Loucy (cell line): ENCODE measurements at regions not wholly inside any gene's neighbourhood (a gene's known extent, or its start where the extent isn't known, plus 50 kb on each side); places are given as distances from the start of the nearest gene placed in this dataset.

Experiments
- H2AFZ ChIP-seq: fragments of 200-600 bp; sonication (generic); 2 replicates; pipeline ENCODE4 v1.6.0; 2016; ENCODE audit warnings: antibody characterized with exemption, mild to moderate bottlenecking, low read length, moderate library complexity
- H3F3A ChIP-seq: fragments of 200-600 bp; 2 replicates; pipeline ENCODE4 v1.6.0; 2016; ENCODE audit warnings: antibody characterized with exemption, low read depth, mild to moderate bottlenecking
- H3K27me3 ChIP-seq: fragments of 200-600 bp; sonication (generic); 2 replicates; pipeline ENCODE4 v1.6.1; 2014; ENCODE audit warnings: low read length, mild to moderate bottlenecking; ENCODE audit not compliant: insufficient read depth, poor library complexity, severe bottlenecking
- H3K36me3 ChIP-seq: fragments of 200-600 bp; sonication (generic); 2 replicates; pipeline ENCODE4 v1.6.1; 2016; ENCODE audit warnings: low read length; ENCODE audit not compliant: insufficient read depth
- H3K4me1 ChIP-seq: fragments of 200-600 bp; sonication (generic); 2 replicates; pipeline ENCODE4 v1.5.1; 2014; ENCODE audit warnings: low read length, mild to moderate bottlenecking; ENCODE audit not compliant: insufficient read depth, poor library complexity, severe bottlenecking
- H3K4me2 ChIP-seq: fragments of 200-600 bp; sonication (generic); 2 replicates; pipeline ENCODE4 v1.6.0; 2014; ENCODE audit warnings: antibody characterized with exemption, low read length, low read depth, mild to moderate bottlenecking; ENCODE audit not compliant: poor library complexity, severe bottlenecking
- H3K4me3 ChIP-seq: fragments of 200-600 bp; sonication (generic); 2 replicates; pipeline ENCODE4 v1.5.1; 2014; ENCODE audit warnings: low read length, mild to moderate bottlenecking, mixed read lengths; ENCODE audit not compliant: poor library complexity, severe bottlenecking
- H3K79me2 ChIP-seq: fragments of 200-600 bp; sonication (generic); 2 replicates; pipeline ENCODE4 v1.6.1; 2014; ENCODE audit warnings: low read length; ENCODE audit not compliant: insufficient read depth
- H3K9ac ChIP-seq: fragments of 200-600 bp; sonication (generic); 2 replicates; pipeline ENCODE4 v1.6.0; 2014; ENCODE audit warnings: mild to moderate bottlenecking, low read depth, low read length, moderate library complexity; ENCODE audit not compliant: poor library complexity, severe bottlenecking
- H3K9me2 ChIP-seq: fragments of 200-600 bp; sonication (generic); replicated peaks from 2 replicates; pipeline ENCODE4 v1.6.1; 2016; ENCODE audit warnings: low read depth, low read length, mixed read lengths
- H3K9me3 ChIP-seq: fragments of 200-600 bp; sonication (generic); 2 replicates; pipeline ENCODE4 v1.6.1; 2014; ENCODE audit warnings: mild to moderate bottlenecking, antibody characterized with exemption, low read length, low read depth; ENCODE audit not compliant: insufficient read depth
- H4K20me1 ChIP-seq: fragments of 200-600 bp; sonication (generic); 2 replicates; pipeline ENCODE4 v1.6.0; 2014; ENCODE audit warnings: antibody characterized with exemption, low read length, mild to moderate bottlenecking; ENCODE audit not compliant: insufficient read depth, poor library complexity, severe bottlenecking
- CTCF ChIP-seq: fragments of 200-600 bp; sonication (generic); conservative IDR thresholded peaks from 2 replicates; pipeline ENCODE4 v1.5.1; 2014; ENCODE audit warnings: mild to moderate bottlenecking, antibody characterized with exemption, low read length
- EZH2phosphoT487 ChIP-seq: fragments of 200-600 bp; IDR thresholded peaks from 2 replicates; pipeline ENCODE4 v1.6.1; 2018; ENCODE audit warnings: antibody characterized with exemption, mild to moderate bottlenecking, moderate library complexity, borderline replicate concordance

GRCh38 chr7:35356495-35356894 is 102.6 kb upstream of the TBX20 start:
- no peak overlapping the region for H2AFZ ChIP-seq

GRCh38 chr7:35355911-35356310 is 102.0 kb upstream of the TBX20 start:
- H3K4me1 ChIP-seq, result no peaks in the 10 kb centered on the region
- no peak for TF ChIP-seq EZH2phosphoT487
- no peak for TF ChIP-seq CTCF

More at GRCh38 chr7:35356495-35356894, 102.6 kb upstream of the TBX20 start:
- Histone ChIP-seq H3K9ac (no peak overlapping the region), H3K4me1 (no peaks in the 10 kb centered on the region), H4K20me1 (no peaks in the 10 kb centered on the region), H3K36me3 (no peaks in the 10 kb centered on the region), H3K9me3 (no peaks in the 10 kb centered on the region), H3K4me2 (no peak overlapping the region), H3K9me2 (no peaks in the 10 kb centered on the region), H3K79me2 (no peaks in the 10 kb centered on the region), H3K27me3 (no peaks in the 10 kb centered on the region), H3K4me3 (no peak overlapping the region), H3F3A (no peaks in the 10 kb centered on the region)
- TF ChIP-seq EZH2phosphoT487 (no peak), CTCF (no peak)

GRCh38 chr7:35355199-35355598 is 101.3 kb upstream of the TBX20 start:
- Histone ChIP-seq H4K20me1 (no peaks in the 10 kb centered on the region), H3K4me2 (no peak overlapping the region), H3K9ac (no peak overlapping the region), H3K9me3 (no peaks in the 10 kb centered on the region), H3K4me1 (no peaks in the 10 kb centered on the region), H3K27me3 (no peaks in the 10 kb centered on the region), H3K79me2 (no peaks in the 10 kb centered on the region), H3K9me2 (no peaks in the 10 kb centered on the region), H3K36me3 (no peaks in the 10 kb centered on the region), H3F3A (no peaks in the 10 kb centered on the region), H2AFZ (no peak overlapping the region), H3K4me3 (no peak overlapping the region)
- TF ChIP-seq CTCF (no peak), EZH2phosphoT487 (no peak)

More at GRCh38 chr7:35355911-35356310, 102.0 kb upstream of the TBX20 start:
- H3K79me2 ChIP-seq, result no peaks in the 10 kb centered on the region
- H3K4me3 ChIP-seq, result no peak overlapping the region
- no peaks in the 10 kb centered on the region for H4K20me1 ChIP-seq
- no peaks in the 10 kb centered on the region for H3K36me3 ChIP-seq
- H3F3A ChIP-seq, result no peaks in the 10 kb centered on the region
- no peak overlapping the region for H2AFZ ChIP-seq
- no peaks in the 10 kb centered on the region for H3K9me2 ChIP-seq
- H3K9ac ChIP-seq, result no peak overlapping the region
- no peak overlapping the region for H3K4me2 ChIP-seq
- no peaks in the 10 kb centered on the region for H3K9me3 ChIP-seq
- H3K27me3 ChIP-seq, result no peaks in the 10 kb centered on the region
